T-helper 2 cell treated with Interferon-gamma antibody and Interleukin-4, amounts not matched to agents 100 ng/mL and 5 ng/mL, for 36 hours (primary cell): ENCODE measurements at regions not wholly inside any gene's neighbourhood (a gene's known extent, or its start where the extent isn't known, plus 50 kb on each side); places are given as distances from the start of the nearest gene placed in this dataset.

Source experiments
- intact Hi-C: fragments of 100-400 bp; cut with micrococcal nuclease; formaldehyde crosslinking; loops from one replicate; pipeline ENCODE4 v1.15.1; 2023

GRCh38 chr22:48047722-48048500 lies 1285.5 kb downstream of the TBC1D22A start:
- intact Hi-C loops, result no loop called here

DNA sequence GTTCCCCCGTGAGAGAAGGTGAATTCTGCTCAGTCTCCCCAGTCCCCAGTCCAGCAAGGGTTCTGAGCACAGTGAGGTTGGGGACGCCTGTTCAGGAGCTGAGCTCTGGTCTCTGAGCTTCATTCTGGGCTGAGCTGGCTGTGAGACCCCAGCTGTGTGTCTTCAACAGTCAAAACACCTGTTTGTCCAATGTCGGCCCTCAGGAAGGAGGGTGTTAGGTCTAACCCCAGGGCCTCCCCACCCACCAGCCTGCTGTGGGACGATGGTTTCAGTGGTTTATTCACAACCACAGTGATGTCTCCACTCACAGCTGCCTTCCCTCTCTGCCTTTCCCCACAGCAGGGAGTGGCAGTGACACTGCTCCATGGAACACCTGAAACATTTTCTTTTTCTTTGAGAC lies 1282.9 kb downstream of the TBC1D22A start:
- intact Hi-C loops, result no loop called here

GRCh38 chr22:48044487-48045060 lies 1282.1 kb downstream of the TBC1D22A start:
- intact Hi-C loops, result no loop called here

DNA sequence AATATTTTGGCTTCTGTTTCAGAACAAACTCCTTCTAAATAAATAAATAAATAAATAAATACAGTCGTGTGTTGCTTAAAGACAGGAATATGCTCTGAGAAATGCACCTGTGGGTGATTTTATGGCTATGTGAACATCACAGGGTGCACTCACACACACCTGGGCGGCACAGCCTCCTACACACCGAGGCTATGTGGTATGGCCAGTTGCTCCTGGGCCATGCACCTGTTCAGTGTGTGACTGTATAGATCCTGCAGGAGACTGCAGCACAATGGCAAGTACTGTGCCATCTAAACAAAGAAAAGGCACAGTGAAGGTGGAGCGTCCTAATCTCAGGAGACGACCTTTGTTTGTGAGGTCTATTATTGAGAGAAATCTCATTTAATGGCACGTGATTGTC lies 1281.1 kb downstream of the TBC1D22A start:
- intact Hi-C loops, result no loop called here

DNA sequence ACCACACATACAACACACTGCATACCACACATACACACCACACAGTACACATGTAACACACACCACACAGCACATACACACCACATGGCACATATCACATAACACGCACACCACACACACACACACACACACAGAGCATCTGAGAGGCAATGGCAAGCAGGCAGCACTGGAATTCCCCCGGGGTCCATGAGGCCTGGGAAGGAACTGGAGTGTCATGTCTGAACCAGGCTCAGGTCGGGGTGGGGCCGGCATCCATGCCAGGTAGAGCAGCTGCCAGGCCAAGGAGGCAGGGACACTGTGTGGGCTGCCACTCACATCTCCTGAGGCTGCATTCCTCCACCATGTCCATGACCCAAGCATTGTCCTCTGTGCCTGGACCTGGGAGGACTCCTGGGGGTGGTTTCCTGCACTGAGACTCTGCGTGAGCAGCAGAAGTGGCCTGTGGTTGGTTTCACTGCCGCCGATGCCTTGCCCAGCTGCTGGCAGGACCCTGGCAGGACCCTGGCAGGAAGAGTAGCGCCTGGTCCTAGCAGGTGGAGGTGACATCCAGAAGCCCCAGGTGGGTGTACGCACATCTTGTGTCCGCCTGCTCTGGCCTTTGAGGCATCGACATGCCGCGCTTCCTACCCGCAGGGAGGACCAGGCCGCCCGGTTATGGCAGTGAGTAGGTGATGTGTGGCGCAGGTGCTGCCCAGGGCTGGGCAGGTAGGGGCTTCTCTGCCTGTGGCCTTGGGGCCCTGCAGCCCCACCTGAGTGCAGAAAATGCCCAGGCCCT lies 1280.4 kb downstream of the TBC1D22A start:
- intact Hi-C loops, result no loop called here

- intact Hi-C loops, result no loop called here
Observed at GRCh38 chr22:48039326-48039725, 1276.9 kb downstream of the TBC1D22A start.

- intact Hi-C loops, result no loop called here
Observed at GRCh38 chr22:48037618-48038017, 1275.2 kb downstream of the TBC1D22A start.

- intact Hi-C loops, result no loop called here
Observed at GRCh38 chr22:48035897-48036296, 1273.4 kb downstream of the TBC1D22A start.

DNA sequence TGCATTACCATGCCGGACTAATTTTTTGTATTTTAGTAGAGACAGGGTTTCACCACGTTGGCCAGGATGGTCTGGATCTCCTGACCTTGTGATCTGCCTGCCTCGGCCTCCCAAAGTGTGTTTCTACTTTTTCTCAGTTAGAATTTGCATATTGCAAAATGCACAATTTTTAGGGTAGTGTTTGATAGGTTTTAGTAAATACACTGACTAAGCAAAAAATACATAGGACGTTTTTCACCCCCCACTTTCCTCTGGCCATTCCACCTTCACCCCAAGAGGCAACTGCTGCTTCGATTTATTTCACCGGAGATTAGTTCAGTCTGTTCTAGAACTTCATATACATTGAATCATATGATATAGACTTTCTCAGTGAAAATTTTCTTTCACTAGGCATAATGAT lies 1269.1 kb downstream of the TBC1D22A start:
- intact Hi-C loops, result no loop called here

- intact Hi-C loops, result no loop called here
Observed at GRCh38 chr22:48025096-48025495, 1262.6 kb downstream of the TBC1D22A start.

DNA sequence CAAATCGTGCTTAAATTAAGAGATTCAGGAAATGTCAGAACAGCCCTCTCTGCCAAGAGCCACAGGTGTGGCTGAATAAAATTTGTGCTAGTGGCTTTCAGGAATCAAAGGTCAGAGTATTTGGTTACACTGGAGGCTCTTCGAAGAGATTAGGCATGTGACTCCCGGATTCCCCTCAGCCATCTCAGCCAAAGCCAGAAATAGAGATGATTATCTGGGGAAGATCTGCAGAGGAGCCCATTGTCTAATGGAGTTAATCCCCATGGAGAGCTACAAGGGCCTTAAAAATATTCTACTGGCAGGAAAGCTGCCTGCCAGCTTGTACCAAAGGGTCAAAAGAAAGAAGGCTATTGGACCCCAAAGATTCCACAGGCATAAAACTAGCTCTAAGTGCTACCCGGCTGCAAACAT lies 1259.5 kb downstream of the TBC1D22A start:
- intact Hi-C loops, result no loop called here

DNA sequence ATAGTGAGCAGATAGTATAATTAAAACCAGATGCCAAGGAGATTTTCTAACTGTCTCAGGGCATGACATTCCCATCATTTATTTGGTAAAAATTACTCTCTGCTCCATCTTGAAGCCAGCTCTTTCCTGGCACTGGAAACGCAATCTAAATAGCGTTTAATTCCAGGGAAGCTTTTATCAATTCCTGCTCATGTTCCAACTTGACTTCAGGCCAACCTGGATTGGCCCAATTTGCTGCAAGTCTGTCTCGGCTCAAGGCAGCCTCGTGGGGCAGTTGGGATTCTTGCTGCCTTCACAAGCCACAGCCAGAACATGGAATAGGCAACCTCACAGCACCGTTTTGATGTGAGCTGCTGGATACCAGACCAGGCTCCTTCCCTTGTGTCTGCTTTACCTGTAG lies 1255.9 kb downstream of the TBC1D22A start:
- intact Hi-C loops, result no loop called here

DNA sequence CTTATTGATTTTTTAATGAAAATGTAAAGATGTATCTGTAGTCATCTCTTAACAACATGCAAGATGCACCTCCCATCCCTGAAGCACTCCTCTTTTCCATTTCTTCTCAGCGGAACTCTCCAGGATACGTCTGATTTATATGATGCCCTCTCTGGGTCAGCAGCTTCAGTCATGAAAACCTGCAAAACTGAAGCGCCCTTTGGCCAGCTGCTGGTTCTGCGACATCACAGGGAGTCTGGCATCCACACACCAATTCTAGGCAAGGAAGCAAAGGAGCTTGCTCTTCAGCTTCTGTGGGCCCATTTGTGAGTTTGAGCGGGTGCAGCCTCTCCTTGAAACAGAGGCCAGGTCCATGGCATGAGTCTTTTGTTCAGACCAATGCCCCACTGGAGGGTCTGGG lies 1253.3 kb downstream of the TBC1D22A start:
- intact Hi-C loops, result no loop called here

DNA sequence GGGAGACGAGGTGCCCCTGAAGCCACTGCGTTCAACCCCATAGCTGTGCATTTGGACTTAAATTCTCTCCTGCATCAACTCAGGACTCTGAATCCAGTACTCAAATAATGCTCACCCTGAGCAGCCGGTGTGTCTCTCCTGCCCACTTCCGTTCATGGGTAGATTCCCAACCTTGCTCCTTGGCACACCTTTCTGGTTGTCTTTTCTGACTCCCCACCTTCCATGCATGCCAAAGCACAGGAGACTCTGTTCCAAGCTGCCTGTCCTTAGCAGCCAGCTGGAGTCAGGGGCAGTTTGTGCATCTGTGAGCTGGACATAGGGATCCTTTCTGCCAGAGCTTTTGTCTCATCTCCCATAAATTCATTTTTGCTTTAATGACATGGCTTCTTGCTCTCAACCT lies 1242.5 kb downstream of the TBC1D22A start:
- intact Hi-C loops, result no loop called here

DNA sequence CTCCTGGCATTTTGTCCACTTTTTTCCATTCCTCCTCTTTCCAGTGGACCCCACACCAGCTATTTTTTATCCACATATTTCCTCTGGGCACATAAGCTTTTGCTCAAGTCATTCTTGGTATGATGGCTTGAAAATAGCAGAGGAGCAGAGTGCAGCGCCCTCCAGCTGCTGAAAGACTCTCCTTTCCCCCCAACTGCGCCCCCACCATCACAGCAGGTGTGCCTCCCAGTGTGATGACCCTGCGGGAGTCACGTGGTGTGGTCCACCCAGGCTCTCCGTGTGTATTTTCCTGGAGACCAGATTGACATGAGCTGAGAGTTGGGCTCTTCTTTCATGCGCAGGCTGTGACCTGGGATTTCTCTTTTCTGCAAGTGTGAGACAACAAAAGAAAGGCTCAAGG lies 1241.6 kb downstream of the TBC1D22A start:
- intact Hi-C loops, result no loop called here

DNA sequence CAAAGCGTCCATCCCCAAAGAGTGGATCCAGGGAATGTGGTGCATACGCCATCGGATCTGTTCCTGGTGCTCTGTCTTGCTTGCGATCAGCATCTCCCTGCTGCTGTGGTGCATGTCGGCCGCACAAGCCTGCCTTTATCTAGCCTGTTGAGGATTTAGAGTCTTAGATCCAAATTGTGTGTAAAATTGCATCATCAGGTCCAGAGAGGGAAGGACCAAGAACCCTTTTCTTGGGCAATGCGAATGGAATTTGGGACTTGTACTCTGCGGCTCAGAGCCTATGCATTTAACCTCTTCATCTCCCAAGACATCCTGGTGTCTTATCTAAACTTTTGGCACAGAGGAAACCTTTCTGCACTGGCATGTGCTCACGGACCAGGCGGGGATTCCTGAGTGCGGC lies 1238.7 kb downstream of the TBC1D22A start:
- intact Hi-C loops, result no loop called here

DNA sequence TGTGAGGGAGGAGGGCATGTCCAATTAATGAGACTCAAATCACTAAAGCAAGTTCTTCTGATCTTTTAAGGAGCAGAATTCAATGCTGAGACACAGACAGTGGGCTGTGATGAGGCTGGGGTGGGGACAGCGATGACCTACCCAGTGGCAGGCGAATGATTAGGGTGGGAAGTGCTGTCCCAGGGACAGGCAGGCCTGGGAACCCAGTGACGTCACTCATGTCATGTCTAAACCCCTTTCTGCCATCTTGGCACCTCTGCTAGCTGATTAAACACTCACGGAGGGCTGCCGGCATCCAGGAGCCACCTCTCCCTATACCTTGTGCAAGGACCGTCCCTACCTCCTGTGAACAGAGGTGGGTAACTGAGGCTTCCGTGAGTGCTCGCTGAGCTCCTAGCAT lies 1235.2 kb downstream of the TBC1D22A start:
- intact Hi-C loops, result no loop called here

DNA sequence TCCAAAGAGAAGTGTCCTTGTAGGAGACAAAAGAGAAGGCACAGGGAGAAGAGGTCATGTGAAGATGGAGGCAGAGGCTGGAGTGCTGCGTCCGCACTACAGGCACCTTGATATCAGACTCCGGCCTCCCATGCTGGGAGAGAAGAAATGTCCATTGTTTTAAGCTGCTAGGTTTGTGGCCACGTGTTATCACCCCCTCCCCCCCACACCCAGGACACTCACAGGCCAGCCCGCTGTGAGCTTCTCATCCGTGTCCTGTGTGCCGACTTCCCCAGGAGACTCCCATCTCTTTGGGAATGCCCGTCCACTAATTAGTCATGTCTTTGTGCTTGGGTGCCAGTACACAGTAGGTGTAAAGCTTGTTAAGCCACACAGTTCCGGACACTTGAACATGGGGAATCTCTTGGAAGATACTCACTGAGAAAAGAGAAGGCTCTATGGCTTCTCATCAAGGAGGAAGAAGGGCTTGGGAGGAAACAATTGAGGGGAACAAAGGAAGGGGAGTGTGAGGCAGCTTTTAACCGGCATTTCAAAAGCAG lies 1234.7 kb downstream of the TBC1D22A start:
- intact Hi-C loops, result no loop called here

- intact Hi-C loops, result no loop called here
Observed at GRCh38 chr22:47996446-47996857, 1234.0 kb downstream of the TBC1D22A start.

DNA sequence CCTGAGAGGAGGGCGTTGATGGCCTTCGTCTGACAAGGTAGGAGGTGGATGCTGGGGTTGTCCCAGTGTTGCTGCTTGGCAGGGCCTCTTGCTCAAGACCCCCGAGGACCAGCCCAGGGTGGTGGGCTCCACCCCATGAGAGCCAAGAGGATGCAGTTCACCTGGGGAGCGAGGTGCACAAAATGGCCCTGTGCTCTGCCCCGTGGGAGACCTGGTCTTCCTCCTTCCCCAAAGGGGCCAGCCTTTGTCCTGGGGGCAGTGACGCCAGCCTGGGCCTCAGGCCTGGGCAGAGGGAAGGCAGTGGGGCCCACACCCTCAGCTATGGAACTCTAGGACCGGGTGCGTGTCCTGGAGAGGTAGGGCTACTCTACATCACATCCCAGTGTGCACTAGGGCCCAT lies 1233.3 kb downstream of the TBC1D22A start:
- intact Hi-C loops, result no loop called here

DNA sequence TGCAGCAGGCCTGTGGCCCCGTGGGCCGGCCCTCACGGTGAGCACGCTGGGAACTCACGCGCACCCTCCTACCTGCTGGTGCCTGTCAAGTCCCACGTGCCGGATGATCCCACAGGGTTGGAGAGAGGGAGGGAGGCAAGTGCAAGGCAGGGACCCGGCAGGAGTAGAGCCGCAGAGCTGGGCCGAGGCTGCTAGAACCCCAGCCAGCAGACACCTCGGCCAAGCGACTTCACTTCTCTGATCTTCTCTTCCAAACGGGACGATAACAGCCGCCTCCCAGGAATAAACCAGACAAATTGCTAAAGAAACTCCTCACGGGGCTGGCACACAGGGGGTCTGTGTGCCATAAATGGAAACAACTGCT lies 1232.8 kb downstream of the TBC1D22A start:
- intact Hi-C loops, result no loop called here

DNA sequence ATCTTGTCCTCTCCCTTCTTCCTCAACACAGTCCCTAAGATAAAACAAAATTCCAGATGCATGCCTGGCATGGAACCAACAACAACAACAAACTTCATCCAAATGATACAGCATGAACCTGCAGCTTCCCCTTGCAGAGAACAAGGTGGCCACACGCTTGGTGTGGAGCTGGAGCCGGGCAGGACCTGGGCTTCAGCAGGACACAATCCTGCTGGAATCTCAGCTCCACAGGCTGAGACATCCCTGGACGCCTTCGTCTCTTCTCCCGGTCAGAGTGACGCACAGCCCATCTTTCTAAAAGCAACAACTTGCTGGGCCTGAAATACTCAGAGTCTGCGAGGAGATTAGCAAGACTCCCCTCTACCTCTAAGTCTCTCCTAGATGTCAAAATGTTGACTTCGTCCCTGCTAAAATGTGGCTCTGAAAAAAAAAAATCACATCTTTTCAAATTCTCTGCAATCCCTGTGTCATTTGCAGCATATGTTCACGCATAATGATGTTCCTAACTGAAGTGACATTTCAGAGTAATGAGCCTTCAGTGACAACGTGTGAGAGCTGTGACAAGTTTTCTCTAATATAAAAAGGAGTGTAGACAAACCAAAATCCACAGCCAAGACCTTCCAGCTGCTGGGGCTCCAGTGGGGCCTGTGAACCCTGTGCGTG lies 1232.3 kb downstream of the TBC1D22A start:
- intact Hi-C loops, result no loop called here
